Stimulated activated naive CD4-positive, alpha-beta T cell (primary cell): ENCODE measurements at regions not wholly inside any gene's neighbourhood (a gene's known extent, or its start where the extent isn't known, plus 50 kb on each side); places are given as distances from the start of the nearest gene placed in this dataset.
"Not testable (repeated sequence)": the region's sequence is repeated elsewhere in the genome, so short reads cannot be mapped to it uniquely, and the experiment has no call there.

Source experiments
- DNase-seq, 6 experiments: peaks; one replicate each; lab custom pipeline; 2025; lab: John Stamatoyannopoulos, UW

GRCh38 chr6:140772576-140772975 lies 1360.1 kb upstream of the GJE1 start:
- no peak for DNase-seq

- DNase-seq = no peak
Observed at GRCh38 chr6:140768133-140768532, 1364.6 kb upstream of the GJE1 start.

- DNase-seq = no peak
Observed at GRCh38 chr6:140766999-140767398, 1365.7 kb upstream of the GJE1 start.

GRCh38 chr6:140758169-140758877 lies 1374.4 kb upstream of the GJE1 start:
- no peak for DNase-seq

- DNase-seq = no peak
Observed at GRCh38 chr6:140752234-140752633, 1377.8 kb upstream of the CITED2 start.

- no peak for DNase-seq
Observed at GRCh38 chr6:140747114-140747513, 1372.7 kb upstream of the CITED2 start.

GRCh38 chr6:140744659-140745320 lies 1370.3 kb upstream of the CITED2 start:
- DNase-seq = no peak

- no peak for DNase-seq
Observed at GRCh38 chr6:140736231-140736630, 1361.8 kb upstream of the CITED2 start.

GRCh38 chr6:140732991-140733390 lies 1358.5 kb upstream of the CITED2 start:
- no peak for DNase-seq

GRCh38 chr6:140732155-140732554 lies 1357.7 kb upstream of the CITED2 start:
- DNase-seq = no peak

- no peak for DNase-seq
Observed at GRCh38 chr6:140731741-140732140, 1357.3 kb upstream of the CITED2 start.

GRCh38 chr6:140729521-140729920 lies 1355.1 kb upstream of the CITED2 start:
- no peak for DNase-seq

GRCh38 chr6:140718021-140718420 lies 1343.6 kb upstream of the CITED2 start:
- no peak for DNase-seq

- DNase-seq = no peak
Observed at GRCh38 chr6:140713495-140713894, 1339.0 kb upstream of the CITED2 start.

- DNase-seq = no peak
Observed at GRCh38 chr6:140711019-140711613, 1336.7 kb upstream of the CITED2 start.

GRCh38 chr6:140708441-140708840 lies 1334.0 kb upstream of the CITED2 start:
- no peak for DNase-seq

GRCh38 chr6:140704008-140704407 lies 1329.6 kb upstream of the CITED2 start:
- DNase-seq = not testable (repeated sequence)

- DNase-seq = no peak
Observed at GRCh38 chr6:140697585-140697984, 1323.1 kb upstream of the CITED2 start.

GRCh38 chr6:140684776-140685550 lies 1310.5 kb upstream of the CITED2 start:
- no peak for DNase-seq

GRCh38 chr6:140677781-140678528 lies 1303.5 kb upstream of the CITED2 start:
- no peak for DNase-seq

GRCh38 chr6:140671926-140672325 lies 1297.5 kb upstream of the CITED2 start:
- DNase-seq = no peak

- DNase-seq = no peak
Observed at GRCh38 chr6:140670021-140670420, 1295.6 kb upstream of the CITED2 start.
